ENCODE measurements at regions not wholly inside any gene's neighbourhood (a gene's known extent, or its start where the extent isn't known, plus 50 kb on each side); places are given as distances from the start of the nearest gene placed in this dataset.
A peak's percentile ranks its signal among the peaks of the same experiment; 100 is the strongest.

DNA sequence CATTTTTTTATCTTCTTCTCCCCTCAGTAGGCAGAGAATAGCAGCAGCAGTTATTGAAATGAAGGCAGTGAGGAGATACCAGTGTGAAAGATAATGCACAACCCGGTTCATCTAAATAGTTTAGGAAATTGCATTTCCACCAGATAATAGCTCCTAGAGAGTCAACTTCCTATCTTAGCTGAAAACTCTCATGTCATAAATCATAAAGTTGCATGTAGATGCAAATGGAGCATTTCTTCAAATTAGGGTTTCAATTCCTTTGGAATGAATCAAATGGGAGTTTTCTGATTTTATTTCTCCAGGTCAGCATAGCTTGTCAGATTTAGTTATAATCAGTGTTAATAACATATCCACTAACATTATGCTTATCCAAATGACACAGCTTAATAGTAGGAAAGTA, 335.3 kb downstream of the CNTNAP4 start:
- DNase-seq (ENCODE audit: low read depth, low spot score) = no peak

DNA sequence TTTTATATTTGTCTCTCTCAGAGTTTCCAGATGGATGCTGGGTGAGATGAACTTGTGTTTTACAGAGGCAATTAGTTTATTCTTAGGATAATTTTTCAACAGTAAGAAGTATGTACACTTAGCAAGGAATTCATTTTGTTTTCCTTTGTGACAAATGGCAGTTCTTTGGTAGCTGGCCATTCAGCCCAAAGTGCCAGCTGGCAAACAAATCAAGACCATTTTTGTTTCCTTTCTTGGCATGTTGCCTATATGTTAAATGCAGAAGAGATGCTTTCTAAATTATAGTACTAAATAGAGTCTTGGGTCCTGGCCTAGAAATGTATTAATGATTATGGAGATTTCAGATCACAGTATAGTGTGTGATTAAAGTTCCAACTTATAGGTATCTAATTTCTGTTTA, 337.1 kb downstream of the CNTNAP4 start:
- DNase-seq (ENCODE audit: low read depth, low spot score) = peak; percentile 33

DNA sequence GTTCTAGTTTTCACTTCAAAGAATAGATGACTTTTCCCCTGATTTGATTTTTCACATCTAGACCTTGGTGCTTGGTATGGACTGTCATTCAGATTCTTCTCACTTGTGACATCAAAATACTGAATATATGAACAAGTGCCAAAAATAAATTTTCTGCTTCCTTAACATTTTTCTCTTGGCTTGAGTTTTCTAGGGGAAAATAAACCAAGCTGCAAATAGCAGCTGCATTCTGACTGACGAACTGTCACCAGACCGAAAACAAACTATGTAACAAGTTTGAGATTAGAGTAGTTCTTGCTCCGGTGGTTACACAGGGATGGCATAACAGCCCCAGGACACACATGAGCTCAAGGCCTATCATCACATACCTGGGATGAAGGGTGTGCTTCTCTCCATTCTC, 345.7 kb downstream of the CNTNAP4 start:
- no peak for DNase-seq (ENCODE audit: low read depth, low spot score)

DNA sequence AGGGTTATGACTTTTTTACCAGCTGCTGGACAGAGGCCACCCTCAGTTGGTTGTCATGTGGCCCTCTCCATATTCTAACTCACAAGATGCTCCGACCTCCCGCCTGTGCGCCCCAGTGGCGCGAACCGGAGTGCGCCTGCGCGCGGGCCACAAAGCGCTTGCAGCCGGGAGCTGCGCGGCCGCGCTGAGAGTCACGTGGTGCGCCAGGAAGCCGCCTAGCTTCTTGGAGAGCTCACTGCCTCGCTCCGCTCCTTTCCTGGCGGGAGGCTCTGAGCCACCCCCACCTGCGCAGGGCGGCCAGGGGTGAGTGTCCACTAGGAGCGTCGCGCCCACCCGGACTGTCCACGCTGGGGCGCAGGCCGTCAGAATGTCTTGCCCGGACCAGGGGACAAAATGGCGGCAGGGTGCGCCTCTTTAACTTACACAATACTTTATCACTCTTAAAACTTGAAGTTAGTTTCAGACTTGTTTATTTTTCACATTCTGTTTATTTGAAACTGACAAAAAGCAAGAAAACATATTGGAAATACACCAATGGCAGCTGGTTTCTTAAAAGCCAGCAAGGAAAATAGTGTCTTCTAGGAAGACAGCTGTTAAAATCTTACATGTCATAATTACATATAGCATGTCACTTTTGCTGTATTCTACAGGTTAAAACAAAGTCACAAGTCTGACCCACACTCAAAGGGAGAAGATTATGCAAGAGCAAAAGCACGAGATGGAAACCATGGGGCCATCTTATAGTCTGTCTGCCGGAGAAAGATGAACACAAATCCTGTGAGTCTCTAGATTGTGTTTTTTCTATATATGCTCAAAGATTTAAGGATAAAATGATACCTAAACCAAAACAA, 357.9 kb downstream of the CNTNAP4 start:
- no peak for DNase-seq (ENCODE audit: low read depth, low spot score)

DNA sequence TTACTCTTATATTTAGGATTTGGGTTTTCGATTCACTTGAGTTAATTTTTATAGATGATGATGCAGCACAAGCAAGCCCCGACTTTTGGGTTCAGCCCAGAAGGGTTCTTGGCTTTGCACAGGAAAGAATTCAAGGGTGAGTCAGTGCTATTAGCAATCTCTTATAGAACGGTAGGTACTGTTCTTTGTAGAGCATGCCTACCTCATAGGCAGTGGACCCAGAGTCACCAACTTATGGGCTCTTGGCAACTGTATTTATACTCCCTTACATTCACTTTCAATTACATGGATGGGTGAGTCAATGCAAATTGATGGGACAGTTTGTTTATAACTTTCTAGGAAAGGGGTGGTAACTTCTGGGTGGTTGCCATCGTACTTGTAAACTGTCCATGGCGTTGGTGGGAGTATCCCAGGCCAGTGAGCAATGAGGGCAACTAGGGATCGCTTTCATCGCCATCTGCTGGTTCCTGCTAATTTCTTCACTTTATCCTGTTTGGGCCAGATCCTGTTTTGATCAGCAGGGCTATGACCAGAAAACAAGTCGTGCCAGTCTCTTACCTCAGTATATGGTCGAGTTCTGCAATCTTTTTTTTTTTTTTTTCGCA, 362.6 kb downstream of the CNTNAP4 start:
- DNase-seq (ENCODE audit: low read depth, low spot score) = peak; percentile 43

DNA sequence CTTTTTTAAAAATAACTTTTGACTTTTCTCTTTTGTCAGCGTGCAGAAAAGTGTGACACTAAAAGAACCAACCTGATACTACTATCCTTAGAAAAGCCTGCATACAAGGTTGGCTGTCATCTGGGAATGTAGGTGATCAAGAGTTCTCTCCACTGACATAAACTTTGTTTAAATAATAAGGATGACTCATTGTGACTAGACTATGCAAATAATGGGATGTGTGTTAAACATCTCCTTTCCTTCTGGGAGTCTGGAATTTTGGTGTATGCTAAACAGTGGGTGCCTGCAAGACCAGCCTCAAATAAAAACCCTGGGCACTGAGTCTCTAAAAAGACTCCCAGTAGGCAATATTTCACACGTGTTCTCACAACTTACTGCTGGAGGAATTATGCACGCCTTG, 373.4 kb downstream of the CNTNAP4 start:
- no peak for DNase-seq (ENCODE audit: low read depth, low spot score)

DNA sequence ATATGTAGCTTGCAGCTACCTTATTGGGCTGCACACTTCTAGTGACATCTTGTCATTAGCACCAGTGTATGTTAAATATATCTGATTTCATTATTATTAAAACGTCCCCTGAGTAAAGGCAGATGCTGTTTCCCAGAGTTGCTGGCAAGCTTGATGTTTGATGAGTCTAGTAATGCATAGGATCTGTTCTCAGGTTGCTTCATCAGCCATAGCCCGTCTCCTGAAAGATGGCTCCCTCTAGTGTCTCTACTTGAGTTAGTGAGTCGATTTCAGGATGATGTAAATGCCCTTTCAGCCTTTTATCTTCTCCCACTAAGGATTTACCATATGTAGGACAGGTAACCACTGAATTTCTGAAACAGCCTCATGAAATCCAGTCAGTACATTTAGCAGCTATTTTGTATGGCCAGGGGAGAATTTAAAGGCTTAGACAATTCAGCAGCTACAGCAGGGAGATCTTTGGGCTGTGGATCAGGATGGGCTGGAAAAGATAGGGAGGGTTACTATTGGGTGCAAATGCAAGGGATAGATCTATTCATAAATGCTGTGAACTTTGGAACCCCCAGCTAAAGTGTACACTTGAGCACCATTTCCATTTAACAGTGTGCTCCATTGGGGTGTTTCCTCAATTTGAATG, 376.3 kb downstream of the CNTNAP4 start:
- DNase-seq (ENCODE audit: low read depth, low spot score) = peak; percentile 54

DNA sequence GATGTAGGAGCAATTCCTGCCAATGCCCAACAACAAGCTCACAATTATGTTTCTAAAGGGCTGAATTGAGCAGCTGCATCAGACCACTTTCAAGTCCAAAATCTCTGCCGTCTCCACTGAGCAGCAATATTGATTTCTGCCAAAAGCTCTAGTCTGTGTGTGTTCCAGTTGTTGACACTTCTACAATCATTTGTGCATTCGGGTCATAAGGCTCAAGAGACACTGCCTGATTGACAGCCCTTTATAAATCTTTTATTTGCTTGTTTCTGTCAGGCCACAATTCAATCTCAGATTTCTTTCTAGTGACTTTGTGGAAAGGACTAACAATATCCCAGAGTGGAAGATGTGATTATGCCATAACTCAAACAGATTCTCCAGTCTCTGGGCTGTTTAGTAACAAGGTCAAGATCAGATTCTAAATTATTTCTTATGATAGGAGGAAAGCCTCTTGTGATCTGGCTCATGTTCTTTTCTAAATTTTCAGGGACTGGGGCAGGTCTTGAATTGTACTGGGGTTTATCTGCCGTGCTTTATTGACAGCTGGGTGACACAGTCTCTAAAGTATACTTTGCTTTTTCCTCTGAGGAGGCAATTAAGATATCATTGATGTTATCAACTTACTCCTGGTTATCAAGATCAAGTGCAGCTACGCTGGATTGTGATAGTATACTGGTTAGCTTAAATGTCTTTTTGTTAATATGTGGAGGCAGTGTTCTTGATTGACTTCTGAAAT, 377.1 kb downstream of the CNTNAP4 start:
- no peak for DNase-seq (ENCODE audit: low read depth, low spot score)

DNA sequence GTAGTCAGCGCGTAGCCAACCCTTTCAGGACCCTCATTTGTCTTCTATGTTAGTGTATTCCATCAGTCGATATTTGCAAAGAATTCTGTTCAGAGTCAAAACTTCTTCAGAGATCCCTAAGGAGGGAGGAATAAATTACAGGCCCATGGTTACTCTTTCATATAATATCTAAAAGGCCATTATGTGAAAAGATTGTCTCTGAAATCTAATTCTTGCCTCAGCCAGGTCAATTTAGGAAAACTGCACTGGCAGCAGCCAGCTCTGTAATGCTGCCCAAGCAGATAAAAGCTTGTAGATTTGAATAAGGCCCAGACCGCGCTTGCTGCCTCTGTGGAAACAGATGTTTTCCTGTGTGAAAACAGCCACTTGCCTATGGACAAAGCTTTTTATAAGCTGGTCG, 379.8 kb downstream of the CNTNAP4 start:
- DNase-seq (ENCODE audit: low read depth, low spot score) = no peak

DNA sequence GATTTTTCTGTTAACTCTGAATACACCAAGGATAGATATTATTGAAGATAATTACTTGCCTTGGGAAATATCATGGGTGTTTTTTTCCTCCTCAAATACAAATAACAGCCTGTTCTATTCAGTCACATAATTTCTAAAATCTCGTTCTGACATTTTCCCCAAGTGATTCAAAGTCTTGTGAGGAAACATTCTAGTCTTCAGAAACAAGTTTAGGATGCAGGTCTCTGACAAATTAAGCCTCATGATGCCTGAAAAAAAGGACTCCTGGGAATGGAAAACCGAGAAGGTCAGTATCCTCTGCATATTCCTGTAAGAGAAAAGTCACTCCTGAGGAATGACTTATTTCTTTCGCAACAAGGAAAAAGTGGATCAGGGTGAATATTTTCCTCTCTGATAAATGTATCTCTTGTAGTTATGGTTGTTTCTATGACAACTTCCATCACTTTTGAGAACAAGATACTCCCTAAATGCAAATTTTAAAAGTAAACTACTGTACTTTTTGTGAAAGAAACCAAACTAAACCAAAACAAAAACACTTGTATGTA, 384.6 kb downstream of the CNTNAP4 start:
- DNase-seq (ENCODE audit: low read depth, low spot score) = no peak

DNA sequence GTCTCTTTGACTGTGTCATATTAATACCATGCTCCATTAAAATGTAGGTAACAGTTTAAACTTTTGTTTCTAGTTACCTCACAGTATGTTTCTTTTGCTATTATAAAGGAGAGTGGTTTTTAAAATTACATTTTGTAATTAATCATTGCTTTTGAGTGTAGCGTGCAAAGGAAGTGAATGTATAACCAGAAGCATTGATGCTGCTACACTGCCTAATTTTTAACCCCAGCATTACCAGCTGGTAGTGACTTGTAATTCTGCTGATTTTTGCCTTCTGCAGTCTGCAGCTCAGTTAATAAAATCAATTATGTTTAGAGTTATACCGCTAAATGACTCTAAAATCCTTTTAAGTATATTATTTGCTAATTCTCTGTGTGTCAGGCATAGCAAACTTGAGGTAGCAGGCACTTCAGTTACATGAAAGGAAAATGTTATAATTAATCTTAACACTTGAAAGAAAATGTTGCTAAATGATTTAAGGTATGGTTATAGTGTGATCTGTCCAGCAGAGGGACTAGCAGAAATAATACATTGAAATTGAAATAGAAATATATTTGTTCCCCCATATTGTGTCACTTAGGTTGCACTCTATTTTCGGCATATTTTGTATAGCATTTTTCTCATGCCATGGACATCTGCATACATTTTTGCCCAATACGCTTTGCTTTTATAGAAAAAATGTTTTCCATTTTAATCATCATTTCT, 388.5 kb downstream of the CNTNAP4 start:
- no peak for DNase-seq (ENCODE audit: low read depth, low spot score)

DNA sequence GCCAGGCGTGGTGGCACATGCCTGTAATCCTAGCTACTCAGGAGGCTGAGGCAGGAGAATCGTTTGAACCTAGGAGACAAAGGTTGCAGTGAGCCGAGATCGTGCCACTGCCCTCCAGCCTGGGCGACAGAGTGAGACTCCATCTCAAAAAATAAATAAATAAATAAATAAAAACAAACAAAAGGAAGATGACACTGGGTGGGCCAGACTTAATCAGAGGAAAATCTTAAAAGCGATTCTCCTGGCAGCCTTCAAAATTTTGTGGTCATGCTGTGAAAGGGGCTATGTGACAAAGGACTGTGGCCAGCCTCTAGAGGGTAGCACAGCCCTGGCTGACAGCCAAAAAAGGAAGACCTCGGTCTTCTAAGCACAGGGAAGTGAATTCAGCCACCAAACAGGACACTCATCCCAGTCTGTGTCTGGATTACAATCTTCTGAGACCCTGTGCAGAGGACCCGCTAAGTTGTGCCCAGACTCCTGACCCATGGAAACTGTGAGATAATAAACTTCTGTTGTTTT, 391.1 kb downstream of the CNTNAP4 start:
- no peak for DNase-seq (ENCODE audit: low read depth, low spot score)

DNA sequence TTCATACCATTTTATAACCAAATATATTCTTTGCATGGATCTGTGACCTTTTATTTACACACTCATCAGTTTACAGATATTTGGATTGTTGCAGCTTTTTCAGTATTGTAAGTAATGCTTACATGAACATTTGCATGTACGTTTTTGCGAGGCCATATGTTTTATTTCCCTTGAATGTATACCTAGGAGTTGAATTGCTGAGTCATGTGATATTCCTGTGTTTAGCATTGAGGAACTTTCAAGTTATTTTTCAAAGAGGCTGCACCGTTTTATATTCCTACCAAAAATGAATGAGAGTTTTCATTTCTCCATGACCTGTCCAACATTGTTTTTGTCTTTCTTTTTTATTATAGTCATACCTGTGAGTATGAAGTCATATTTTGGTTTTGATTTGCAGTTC, 392.1 kb downstream of the CNTNAP4 start:
- DNase-seq (ENCODE audit: low read depth, low spot score) = no peak

DNA sequence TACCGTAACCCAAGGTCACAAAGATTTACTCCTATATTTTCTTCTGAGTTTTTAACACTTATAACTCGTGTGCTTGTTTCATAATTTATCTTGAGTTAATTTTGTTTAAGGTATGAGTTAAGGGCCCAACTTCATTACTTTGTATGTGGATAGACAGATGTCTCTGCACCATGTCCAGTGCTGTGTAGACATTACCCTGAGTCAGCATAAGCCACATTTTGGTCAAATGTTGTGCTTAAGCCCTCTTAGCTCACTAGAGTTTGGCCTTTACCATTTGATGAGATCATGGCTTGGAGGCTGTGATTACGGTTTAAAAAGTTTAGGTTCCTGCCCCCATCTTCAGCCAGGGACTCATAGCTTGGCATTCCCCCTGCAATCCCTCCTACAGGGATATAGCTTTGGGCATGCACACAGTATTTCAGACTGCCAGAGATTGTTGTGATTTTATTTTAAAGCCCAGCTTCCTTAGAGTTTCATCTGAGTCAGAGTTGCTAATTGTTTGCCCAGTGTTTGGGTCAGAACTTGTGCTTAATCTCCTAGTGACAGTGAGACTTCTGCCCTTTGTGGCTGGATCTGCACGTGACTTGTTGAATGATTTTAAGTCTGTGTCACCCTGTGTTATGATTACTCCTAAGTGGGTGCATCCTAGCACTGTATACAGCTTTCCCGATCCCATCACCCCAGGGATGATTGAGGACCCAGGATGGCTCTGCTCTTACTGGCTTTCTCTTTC, 393.1 kb downstream of the CNTNAP4 start:
- DNase-seq (ENCODE audit: low read depth, low spot score) = no peak

DNA sequence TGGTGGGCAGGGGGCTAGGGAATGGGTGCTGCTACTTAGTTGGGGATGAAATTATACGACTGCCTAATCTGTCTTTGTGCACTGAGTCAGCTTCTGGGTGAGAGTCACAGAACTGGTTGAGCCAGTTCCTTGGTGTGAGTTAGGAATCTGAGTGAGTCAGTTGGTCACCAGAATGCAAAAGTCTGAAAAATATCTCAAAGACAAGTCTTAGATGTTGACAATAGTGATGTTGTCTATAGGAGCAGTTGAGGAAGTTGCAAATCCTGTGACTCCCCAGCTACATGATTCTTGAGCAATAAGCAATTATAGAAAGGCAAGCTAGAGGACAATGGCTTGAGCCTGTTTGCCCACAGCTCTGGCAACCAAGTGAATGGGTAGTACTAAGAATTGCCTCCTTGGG, 399.2 kb downstream of the CNTNAP4 start:
- peak; percentile 1 for DNase-seq (ENCODE audit: low read depth, low spot score)

DNA sequence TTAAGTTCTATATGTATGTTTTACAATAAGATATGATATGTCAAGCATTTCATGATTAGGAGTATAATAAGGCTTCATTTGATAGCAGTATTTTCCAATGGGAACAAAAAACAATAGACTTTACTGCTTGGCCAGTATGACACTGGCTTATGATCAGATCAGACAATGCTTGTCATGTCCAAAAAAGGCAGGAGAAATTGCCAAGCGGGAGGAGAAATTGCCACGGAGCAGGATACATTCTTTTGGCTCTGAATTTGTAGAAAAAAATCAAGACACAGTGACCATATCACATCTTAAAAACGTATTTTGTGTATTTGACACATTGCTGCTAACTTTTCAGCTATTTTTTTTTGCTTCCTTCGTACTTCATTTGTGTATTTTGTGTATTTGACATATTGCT, 404.1 kb downstream of the CNTNAP4 start:
- DNase-seq (ENCODE audit: low read depth, low spot score) = no peak

DNA sequence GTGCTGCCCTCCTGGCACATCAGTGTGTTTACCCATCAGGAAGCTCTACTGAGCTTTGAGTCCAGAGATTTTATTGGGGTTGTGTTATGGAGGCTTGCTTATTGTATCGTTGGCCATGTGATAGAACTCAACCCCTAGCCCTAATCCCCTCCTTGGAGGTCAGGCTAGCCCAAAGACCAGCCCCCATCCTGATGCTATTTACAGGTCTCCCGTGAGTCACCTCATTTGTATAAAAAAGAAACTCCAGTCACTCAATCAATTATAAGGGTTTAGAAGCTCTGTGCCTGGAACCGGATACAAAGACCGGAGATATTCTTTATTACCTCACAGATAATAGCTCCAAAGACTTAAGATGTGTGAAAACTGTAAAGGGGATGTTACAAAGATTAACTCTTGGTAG, 405.9 kb downstream of the CNTNAP4 start:
- no peak for DNase-seq (ENCODE audit: low read depth, low spot score)

DNA sequence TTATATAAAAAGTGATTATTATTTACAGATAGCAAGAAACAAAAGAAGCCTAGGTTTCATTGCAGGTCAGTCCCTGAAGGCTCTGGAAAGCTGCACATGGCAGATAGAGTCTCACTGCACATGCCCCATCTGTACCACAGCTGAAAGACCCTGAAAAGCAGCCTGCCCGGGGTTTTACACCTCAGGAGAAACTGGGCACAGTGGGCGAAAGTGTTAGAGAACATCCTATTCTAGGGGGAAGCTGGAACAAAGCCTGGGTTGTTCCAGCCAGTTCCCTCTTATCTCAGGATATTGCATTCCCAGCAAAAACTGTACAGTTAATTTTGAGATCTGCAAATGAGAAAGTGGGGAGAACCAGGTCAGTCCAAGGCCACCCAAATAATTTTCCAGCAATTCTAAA, 419.7 kb downstream of the CNTNAP4 start:
- DNase-seq (ENCODE audit: low read depth, low spot score) = no peak

DNA sequence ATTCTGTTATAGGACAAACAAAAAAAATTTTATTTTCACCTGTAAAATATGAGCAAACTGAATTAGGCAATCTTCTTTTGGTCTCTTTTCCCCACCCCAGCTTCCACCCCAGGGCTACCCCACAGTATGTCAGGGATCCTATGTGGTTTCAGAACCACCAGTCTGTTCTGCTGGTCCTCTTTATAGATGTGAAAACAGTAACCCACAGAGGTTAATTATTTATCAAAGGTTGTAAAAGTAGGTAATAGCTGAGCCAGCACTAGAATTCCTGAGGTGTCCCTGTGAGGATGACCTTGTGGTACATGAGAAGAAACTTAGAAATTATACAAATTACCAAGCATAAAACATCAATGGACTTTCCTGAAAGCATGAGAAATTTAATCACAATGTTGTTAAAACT, 428.7 kb downstream of the CNTNAP4 start:
- no peak for DNase-seq (ENCODE audit: low read depth, low spot score)

DNA sequence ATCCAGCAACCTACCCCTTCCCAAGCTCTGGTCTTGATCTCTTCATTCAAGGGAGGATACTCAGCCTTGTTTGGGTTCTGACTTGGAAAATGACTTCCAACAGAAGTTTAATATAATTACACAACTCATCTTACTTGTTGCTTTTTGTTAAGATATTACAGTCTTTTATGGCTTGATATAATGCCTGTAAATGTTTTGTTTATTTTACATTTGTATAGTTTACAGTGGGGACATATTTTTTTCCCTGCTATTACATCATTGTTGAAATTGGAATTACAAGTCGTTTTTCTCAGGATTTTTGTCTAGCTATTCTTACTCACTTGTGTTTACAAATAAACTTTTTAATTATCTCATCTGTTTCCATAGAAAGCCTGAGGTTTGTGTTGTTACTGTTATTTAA, 436.0 kb downstream of the CNTNAP4 start:
- DNase-seq (ENCODE audit: low read depth, low spot score) = no peak

Data from astrocyte of the hippocampus (primary cell).